ENCODE measurements at regions not wholly inside any gene's neighbourhood (a gene's known extent, or its start where the extent isn't known, plus 50 kb on each side); places are given as distances from the start of the nearest gene placed in this dataset.

- TF ChIP-seq CTCF (optimal IDR thresholded peaks at IDR 0.05 in 1 of 3, IDR thresholded peaks at IDR 0.05 in 1 of 3, conservative IDR thresholded peaks at IDR 0.05 in 1 of 3; ENCODE audit: extremely low read depth in 1 of 3, insufficient read depth in 2 of 3, low read length in 3 of 3) (no peak), EZH2 (IDR thresholded peaks at IDR 0.05; ENCODE audit: low read length) (no peak)
Observed at GRCh38 chr16:64012166-64012565, 1109.7 kb downstream of the CDH11 start.

All from keratinocyte (primary cell).